BJ (cell line): ENCODE measurements at regions not wholly inside any gene's neighbourhood (a gene's known extent, or its start where the extent isn't known, plus 50 kb on each side); places are given as distances from the start of the nearest gene placed in this dataset.
A peak's percentile ranks its signal among the peaks of the same experiment; 100 is the strongest.

Experiments used
- CTCF ChIA-PET: fragments of 350-600 bp; formaldehyde crosslinking; extraction: SDS; loops from one replicate; lab custom pipeline; 2021; ENCODE audit warnings: antibody characterized with exemption, inconsistent platforms; lab: Yijun Ruan, JAX
- POLR2A ChIA-PET: fragments of 300-600 bp; sonication (Branson Sonifier 250); formaldehyde crosslinking; extraction: SDS; loops from one replicate; lab custom pipeline; 2021; ENCODE audit warnings: antibody characterized with exemption; lab: Charles Lee
- DNase-seq: peaks from one replicate; pipeline ENCODE4 v3.0.0-alpha.2; 2011; ENCODE audit warnings: low read depth
- H3K27me3 ChIP-seq: 2 replicates; pipeline ENCODE4 v1.6.0; 2011; ENCODE audit warnings: low read length; ENCODE audit not compliant: control insufficient read depth, insufficient read depth
- H3K36me3 ChIP-seq: 2 replicates; pipeline ENCODE4 v1.5.1; 2011; ENCODE audit warnings: low read length; ENCODE audit not compliant: control insufficient read depth, insufficient read depth
- H3K4me3 ChIP-seq: 2 replicates; pipeline ENCODE4 v1.5.1; 2011; ENCODE audit warnings: low read depth, mild to moderate bottlenecking, control low read depth, low read length
- CTCF ChIP-seq: IDR thresholded peaks from 2 replicates; pipeline ENCODE4 v1.5.1; 2011; ENCODE audit warnings: low read depth, mild to moderate bottlenecking, control low read depth, inconsistent platforms, low read length, moderate library complexity; ENCODE audit not compliant: insufficient read depth

GRCh38 chr10:44511166-44511565, 126.3 kb upstream of the CXCL12 start:
- H3K36me3 ChIP-seq: no peaks in the 10 kb centered on the region
- H3K27me3 ChIP-seq: no peaks in the 10 kb centered on the region
- no peak overlapping the region for H3K4me3 ChIP-seq
- no peak for DNase-seq
- no peak for TF ChIP-seq CTCF
- CTCF ChIA-PET: interaction anchor here (1.0 kb wide), 1 partner anchor 22 kb away, joined by 3 read pairs; no protein-coding TSS in a partner anchor
- POLR2A ChIA-PET: no interaction called here

GRCh38 chr10:44511601-44512000, 126.7 kb upstream of the CXCL12 start:
- DNase-seq: no peak
- H3K36me3 ChIP-seq: no peaks in the 10 kb centered on the region
- H3K4me3 ChIP-seq: no peak overlapping the region
- H3K27me3 ChIP-seq: no peaks in the 10 kb centered on the region
- POLR2A ChIA-PET: no interaction called here
- no peak for TF ChIP-seq CTCF
- CTCF ChIA-PET: no interaction called here

- H3K36me3 ChIP-seq: no peaks in the 10 kb centered on the region
- DNase-seq: no peak
- no peaks in the 10 kb centered on the region for H3K27me3 ChIP-seq
- no peak overlapping the region for H3K4me3 ChIP-seq
- ChIA-PET POLR2A (no interaction called here), CTCF (interaction anchor here (0.6 kb wide), 1 partner anchor 108 kb away, joined by 4 read pairs; no protein-coding TSS in a partner anchor)
- TF ChIP-seq CTCF: no peak
Measured at GRCh38 chr10:44512431-44513022, 127.6 kb upstream of the CXCL12 start.

- H3K4me3 ChIP-seq: no peak overlapping the region
- TF ChIP-seq CTCF: peak; percentile 48
- no peaks in the 10 kb centered on the region for H3K36me3 ChIP-seq
- no peak for DNase-seq
- CTCF ChIA-PET: no interaction called here
- POLR2A ChIA-PET: no interaction called here
- no peaks in the 10 kb centered on the region for H3K27me3 ChIP-seq
Measured at GRCh38 chr10:44513591-44513990, 128.7 kb upstream of the CXCL12 start.

- no peak overlapping the region for H3K4me3 ChIP-seq
- DNase-seq: no peak
- ChIA-PET CTCF (interaction anchor here (0.6 to 1.3 kb wide), 5 partner anchors 8 to 340 kb away, joined by 3 to 7 read pairs (median 3); no protein-coding TSS in a partner anchor), POLR2A (no interaction called here)
- no peak for TF ChIP-seq CTCF
- H3K27me3 ChIP-seq: no peaks in the 10 kb centered on the region
- H3K36me3 ChIP-seq: no peaks in the 10 kb centered on the region
Measured at GRCh38 chr10:44516891-44517290, 132.0 kb upstream of the CXCL12 start.
